ENCODE measurements at regions not wholly inside any gene's neighbourhood (a gene's known extent, or its start where the extent isn't known, plus 50 kb on each side); places are given as distances from the start of the nearest gene placed in this dataset.

- DNase-seq (ENCODE audit: low read depth), result no peak
- TF ChIP-seq MAX (IDR thresholded peaks at IDR 0.05; ENCODE audit: low read depth, low read length) (no peak), POLR2A (IDR thresholded peaks at IDR 0.05; ENCODE audit: extremely low read depth, insufficient read length) (no peak), MYC (IDR thresholded peaks at IDR 0.05; ENCODE audit: low read depth, low read length) (no peak), CTCF (IDR thresholded peaks at IDR 0.05; ENCODE audit: low read depth, low read length) (no peak)
- H3K4me3 ChIP-seq (ENCODE audit: low read depth, low read length), result no peak overlapping the region
Observed at GRCh38 chr18:77862066-77862757, 612.6 kb downstream of the GALR1 start.

- H3K4me3 ChIP-seq (ENCODE audit: low read depth, low read length), result no peak overlapping the region
- DNase-seq (ENCODE audit: low read depth), result no peak
- TF ChIP-seq MAX (IDR thresholded peaks at IDR 0.05; ENCODE audit: low read depth, low read length) (no peak), CTCF (IDR thresholded peaks at IDR 0.05; ENCODE audit: low read depth, low read length) (no peak), MYC (IDR thresholded peaks at IDR 0.05; ENCODE audit: low read depth, low read length) (no peak), POLR2A (IDR thresholded peaks at IDR 0.05; ENCODE audit: extremely low read depth, insufficient read length) (no peak)
Observed at GRCh38 chr18:77865853-77866252, 616.2 kb downstream of the GALR1 start.

- TF ChIP-seq MYC (IDR thresholded peaks at IDR 0.05; ENCODE audit: low read depth, low read length), result no peak
- TF ChIP-seq CTCF (IDR thresholded peaks at IDR 0.05; ENCODE audit: low read depth, low read length), result no peak
- TF ChIP-seq MAX (IDR thresholded peaks at IDR 0.05; ENCODE audit: low read depth, low read length), result no peak
- no peak for TF ChIP-seq POLR2A (IDR thresholded peaks at IDR 0.05; ENCODE audit: extremely low read depth, insufficient read length)
- DNase-seq (ENCODE audit: low read depth), result peak; percentile 12
- H3K4me3 ChIP-seq (ENCODE audit: low read depth, low read length), result no peak overlapping the region
Observed at GRCh38 chr18:77866351-77866750, 616.7 kb downstream of the GALR1 start.

- H3K4me3 ChIP-seq (ENCODE audit: low read depth, low read length), result no peak overlapping the region
- DNase-seq (ENCODE audit: low read depth), result no peak
- TF ChIP-seq CTCF (IDR thresholded peaks at IDR 0.05; ENCODE audit: low read depth, low read length), result no peak
- no peak for TF ChIP-seq MAX (IDR thresholded peaks at IDR 0.05; ENCODE audit: low read depth, low read length)
- no peak for TF ChIP-seq POLR2A (IDR thresholded peaks at IDR 0.05; ENCODE audit: extremely low read depth, insufficient read length)
- TF ChIP-seq MYC (IDR thresholded peaks at IDR 0.05; ENCODE audit: low read depth, low read length), result no peak
Observed at GRCh38 chr18:77870199-77870598, 620.6 kb downstream of the GALR1 start.

- no peak overlapping the region for H3K4me3 ChIP-seq (ENCODE audit: low read depth, low read length)
- no peak for TF ChIP-seq MAX (IDR thresholded peaks at IDR 0.05; ENCODE audit: low read depth, low read length)
- TF ChIP-seq CTCF (IDR thresholded peaks at IDR 0.05; ENCODE audit: low read depth, low read length), result no peak
- TF ChIP-seq MYC (IDR thresholded peaks at IDR 0.05; ENCODE audit: low read depth, low read length), result no peak
- TF ChIP-seq POLR2A (IDR thresholded peaks at IDR 0.05; ENCODE audit: extremely low read depth, insufficient read length), result no peak
- DNase-seq (ENCODE audit: low read depth), result no peak
Observed at GRCh38 chr18:77870894-77871293, 621.2 kb downstream of the GALR1 start.
